ENCODE measurements at regions not wholly inside any gene's neighbourhood (a gene's known extent, or its start where the extent isn't known, plus 50 kb on each side); places are given as distances from the start of the nearest gene placed in this dataset.

- TF ChIP-seq GATA3 (IDR thresholded peaks at IDR 0.05; ENCODE audit: low read depth, low read length), result no peak
- TF ChIP-seq GATA2 (IDR thresholded peaks at IDR 0.05; ENCODE audit: low read depth, low read length), result no peak
These were observed 302.0 kb upstream of the ETAA1 start for GRCh38 chr2:67095121-67095520.

All from SH-SY5Y (cell line).